HG02870 (cell line): ENCODE measurements at regions not wholly inside any gene's neighbourhood (a gene's known extent, or its start where the extent isn't known, plus 50 kb on each side); places are given as distances from the start of the nearest gene placed in this dataset.

Experiments
- ATAC-seq: cut with Tn5 transposase; IDR thresholded peaks from one replicate; pipeline ENCODE4 v1.9.1; 2021; ENCODE audit warnings: mild to moderate bottlenecking, moderate library complexity; ENCODE audit not compliant: unreplicated experiment

- ATAC-seq = no peak
Measured at GRCh38 chr2:152815634-152816257, 97.3 kb downstream of the ARL6IP6 start.

DNA sequence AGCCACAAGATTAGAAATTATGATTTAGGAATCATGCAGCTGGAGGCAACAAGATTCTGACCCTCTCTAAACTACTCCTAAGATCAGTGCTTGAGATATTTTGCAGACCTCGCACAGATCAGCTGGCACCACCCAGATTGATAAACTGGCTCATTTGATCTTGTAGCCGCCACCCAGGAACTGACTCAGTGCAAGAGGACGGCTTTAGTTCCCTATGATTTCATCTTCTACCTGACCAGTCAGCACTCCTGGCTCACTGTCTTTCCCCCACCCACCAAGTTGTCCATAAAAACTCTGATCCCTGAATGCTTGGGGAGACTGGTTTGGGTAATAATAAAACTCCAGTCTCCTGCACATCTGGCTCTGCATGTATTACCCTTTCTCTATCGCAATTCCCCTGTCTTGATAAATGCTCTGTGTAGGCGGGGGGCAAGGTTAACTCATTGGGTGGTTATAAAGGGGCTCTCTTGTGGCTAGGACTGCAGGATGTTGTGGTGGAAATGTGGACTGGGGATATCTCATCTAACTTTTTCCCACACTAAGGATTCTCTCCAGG lies 96.1 kb downstream of the ARL6IP6 start:
- no peak for ATAC-seq

DNA sequence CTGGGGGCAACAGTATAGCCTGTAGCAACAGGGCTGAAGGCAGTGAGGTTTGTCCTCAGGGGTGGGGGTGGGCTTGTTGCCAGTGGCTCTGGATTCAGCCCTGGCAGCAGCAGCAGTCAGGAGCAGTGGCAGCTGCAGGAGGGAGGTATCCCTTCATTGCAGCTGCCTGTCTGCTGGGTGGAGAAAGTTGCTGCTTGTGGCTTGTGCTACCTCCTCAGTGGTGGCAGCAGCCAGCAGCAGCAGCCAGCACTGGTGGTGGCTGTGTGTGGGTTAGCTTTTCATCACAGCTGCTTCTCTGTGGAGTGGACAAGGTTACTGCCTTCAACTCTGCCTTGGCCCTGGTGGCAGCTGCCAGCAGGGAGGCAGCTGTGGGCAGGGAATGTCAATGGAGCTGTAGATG lies 94.9 kb downstream of the ARL6IP6 start:
- no peak for ATAC-seq
